Type B pancreatic cell (in vitro differentiated cells): ENCODE measurements at regions not wholly inside any gene's neighbourhood (a gene's known extent, or its start where the extent isn't known, plus 50 kb on each side); places are given as distances from the start of the nearest gene placed in this dataset.

Experiments used
- DNase-seq: peaks from one replicate; pipeline ENCODE4 v3.0.0; 2021; ENCODE audit warnings: mixed read lengths; ENCODE audit not compliant: unreplicated experiment; ENCODE audit errors: extremely low spot score
- H3K27ac Mint-ChIP-seq: 2 replicates; pipeline ENCODE4 v1.8.0; 2021; ENCODE audit warnings: mild to moderate bottlenecking, mixed read lengths
- H3K27me3 Mint-ChIP-seq: 2 replicates; pipeline ENCODE4 v1.8.0; 2021; ENCODE audit warnings: mixed read lengths
- H3K36me3 Mint-ChIP-seq: 2 replicates; pipeline ENCODE4 v1.8.0; 2021; ENCODE audit warnings: mixed read lengths
- H3K4me1 Mint-ChIP-seq: one replicate; pipeline ENCODE4 v1.8.0; 2021; ENCODE audit warnings: mixed read lengths; ENCODE audit not compliant: unreplicated experiment
- H3K4me3 Mint-ChIP-seq: 2 replicates; pipeline ENCODE4 v1.8.0; 2021; ENCODE audit warnings: mild to moderate bottlenecking, mixed read lengths
- H3K9me3 Mint-ChIP-seq: 2 replicates; pipeline ENCODE4 v1.8.0; 2021; ENCODE audit warnings: mixed read lengths
- CTCF ChIP-seq: fragments of 200-600 bp; sonication (generic); conservative IDR thresholded peaks from 2 replicates; pipeline ENCODE4 v1.5.0; 2021; ENCODE audit warnings: antibody characterized with exemption, mild to moderate bottlenecking

GRCh38 chr14:85205875-85206274 is 324.1 kb upstream of the FLRT2 start:
- Mint-ChIP-seq H3K27ac (no peak overlapping the region), H3K27me3 (peaks cover 3% of the 10 kb centered on the region), H3K4me1 (peaks cover 6% of the 10 kb centered on the region)

GRCh38 chr14:85214471-85214870 is 315.5 kb upstream of the FLRT2 start:
- Mint-ChIP-seq H3K4me3 (no peak overlapping the region), H3K9me3 (peaks cover 8% of the 10 kb centered on the region), H3K27ac (no peak overlapping the region), H3K27me3 (no peaks in the 10 kb centered on the region), H3K4me1 (no peaks in the 10 kb centered on the region), H3K36me3 (no peaks in the 10 kb centered on the region)
- no peak for TF ChIP-seq CTCF
- no peak for DNase-seq

More at GRCh38 chr14:85205875-85206274, 324.1 kb upstream of the FLRT2 start:
- Mint-ChIP-seq H3K36me3 (no peaks in the 10 kb centered on the region), H3K9me3 (no peaks in the 10 kb centered on the region), H3K4me3 (no peak overlapping the region)
- TF ChIP-seq CTCF = no peak
- no peak for DNase-seq

GRCh38 chr14:85217412-85217811 is 312.5 kb upstream of the FLRT2 start:
- Mint-ChIP-seq H3K4me1 (no peaks in the 10 kb centered on the region), H3K4me3 (no peak overlapping the region), H3K9me3 (peaks cover 12% of the 10 kb centered on the region), H3K36me3 (no peaks in the 10 kb centered on the region), H3K27ac (no peak overlapping the region), H3K27me3 (no peaks in the 10 kb centered on the region)
- TF ChIP-seq CTCF = no peak
- DNase-seq = no peak

GRCh38 chr14:85218982-85219381 is 311.0 kb upstream of the FLRT2 start:
- peaks cover 6% of the 10 kb centered on the region for H3K9me3 Mint-ChIP-seq
- no peak for TF ChIP-seq CTCF
- no peak overlapping the region for H3K4me3 Mint-ChIP-seq
- DNase-seq = no peak
- H3K36me3 Mint-ChIP-seq = no peaks in the 10 kb centered on the region
- no peaks in the 10 kb centered on the region for H3K4me1 Mint-ChIP-seq
- H3K27ac Mint-ChIP-seq = no peak overlapping the region
- no peaks in the 10 kb centered on the region for H3K27me3 Mint-ChIP-seq

GRCh38 chr14:85221832-85222231 is 308.1 kb upstream of the FLRT2 start:
- Mint-ChIP-seq H3K36me3 (no peaks in the 10 kb centered on the region), H3K9me3 (peaks cover 6% of the 10 kb centered on the region)
- no peak for DNase-seq

More at GRCh38 chr14:85221832-85222231, 308.1 kb upstream of the FLRT2 start:
- Mint-ChIP-seq H3K27ac (no peak overlapping the region), H3K4me3 (no peak overlapping the region), H3K27me3 (no peaks in the 10 kb centered on the region), H3K4me1 (no peaks in the 10 kb centered on the region)
- TF ChIP-seq CTCF = no peak
